ENCODE measurements at regions not wholly inside any gene's neighbourhood (a gene's known extent, or its start where the extent isn't known, plus 50 kb on each side); places are given as distances from the start of the nearest gene placed in this dataset.

DNA sequence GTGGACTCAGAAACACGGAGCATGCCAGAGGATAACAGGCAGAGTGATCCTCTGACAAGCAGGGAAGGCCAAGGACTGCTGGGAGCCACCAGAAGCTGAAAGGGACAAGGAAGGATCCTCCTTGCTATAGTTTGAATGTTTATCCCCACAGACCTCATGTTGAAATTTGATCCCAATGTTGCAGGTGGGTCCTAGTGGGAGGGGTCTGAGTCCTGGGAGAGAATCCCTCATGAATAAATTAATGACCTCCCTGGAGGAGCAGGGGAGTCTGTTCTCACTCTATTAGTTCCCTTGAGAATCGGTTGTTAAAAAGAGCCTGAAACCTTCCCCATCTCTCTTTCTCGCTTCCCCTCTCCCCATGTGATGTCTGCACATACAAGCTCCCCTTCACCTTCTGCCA lies 124.4 kb downstream of the FBXO15 start:
- no peak for DNase-seq

DNA sequence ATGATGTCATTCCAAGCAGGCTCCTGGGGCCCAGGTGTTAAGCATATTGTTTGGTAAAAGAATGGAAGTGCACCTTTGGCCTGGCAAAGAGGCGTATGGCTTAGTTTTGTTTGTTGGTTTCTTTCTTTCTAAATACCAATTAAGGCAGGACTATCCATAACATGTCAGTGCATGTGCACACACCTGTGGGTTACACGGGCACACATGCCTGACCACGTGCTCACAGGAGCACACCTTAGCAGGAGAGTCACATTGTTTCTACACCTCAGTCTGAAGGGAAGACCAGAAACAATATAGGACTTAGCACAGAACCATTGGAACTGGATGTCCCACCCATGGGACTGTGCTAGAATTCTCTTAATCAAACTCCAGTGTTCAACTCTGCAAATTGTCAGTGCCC lies 127.8 kb downstream of the FBXO15 start:
- no peak for DNase-seq

DNA sequence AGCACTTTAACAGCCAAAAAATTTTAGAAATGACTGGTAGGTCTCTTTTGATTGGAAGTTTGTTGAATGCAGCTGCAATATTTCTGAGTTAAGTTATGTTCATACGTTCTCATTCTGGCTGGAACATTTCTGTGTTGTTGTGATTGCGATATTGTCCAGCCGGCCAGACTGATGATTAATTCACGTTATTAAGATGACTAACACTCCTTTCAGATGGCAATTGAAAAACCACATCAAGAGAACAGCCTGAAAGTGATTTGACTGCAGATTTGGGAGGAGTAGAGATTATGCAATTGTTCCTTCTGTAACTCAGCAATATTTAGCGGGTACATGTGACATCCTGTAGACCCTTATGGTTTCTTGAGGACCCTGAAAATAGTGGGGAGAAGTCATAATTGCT lies 133.7 kb downstream of the FBXO15 start:
- DNase-seq = peak; percentile 0

- no peak for DNase-seq
Observed at GRCh38 chr18:74012954-74013630, 134.5 kb downstream of the FBXO15 start.

DNA sequence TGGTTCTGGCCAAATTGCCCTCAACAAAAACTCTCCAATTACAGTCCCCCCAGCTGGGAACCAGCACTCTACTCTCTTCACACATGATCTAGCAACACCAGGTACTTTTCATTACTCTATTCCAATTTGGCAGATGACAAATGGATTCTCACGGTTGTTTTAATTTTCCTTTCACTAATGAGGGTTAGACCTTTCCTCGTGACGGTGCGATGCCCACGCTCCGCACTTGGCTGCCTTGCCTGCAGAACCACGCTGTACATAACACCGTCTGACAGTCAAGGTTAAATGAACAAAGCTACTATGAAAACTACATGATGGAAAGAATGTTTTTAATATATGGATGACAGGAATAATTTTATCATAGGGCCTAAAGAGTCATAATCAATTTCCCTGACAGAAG lies 141.5 kb downstream of the FBXO15 start:
- no peak for DNase-seq

DNA sequence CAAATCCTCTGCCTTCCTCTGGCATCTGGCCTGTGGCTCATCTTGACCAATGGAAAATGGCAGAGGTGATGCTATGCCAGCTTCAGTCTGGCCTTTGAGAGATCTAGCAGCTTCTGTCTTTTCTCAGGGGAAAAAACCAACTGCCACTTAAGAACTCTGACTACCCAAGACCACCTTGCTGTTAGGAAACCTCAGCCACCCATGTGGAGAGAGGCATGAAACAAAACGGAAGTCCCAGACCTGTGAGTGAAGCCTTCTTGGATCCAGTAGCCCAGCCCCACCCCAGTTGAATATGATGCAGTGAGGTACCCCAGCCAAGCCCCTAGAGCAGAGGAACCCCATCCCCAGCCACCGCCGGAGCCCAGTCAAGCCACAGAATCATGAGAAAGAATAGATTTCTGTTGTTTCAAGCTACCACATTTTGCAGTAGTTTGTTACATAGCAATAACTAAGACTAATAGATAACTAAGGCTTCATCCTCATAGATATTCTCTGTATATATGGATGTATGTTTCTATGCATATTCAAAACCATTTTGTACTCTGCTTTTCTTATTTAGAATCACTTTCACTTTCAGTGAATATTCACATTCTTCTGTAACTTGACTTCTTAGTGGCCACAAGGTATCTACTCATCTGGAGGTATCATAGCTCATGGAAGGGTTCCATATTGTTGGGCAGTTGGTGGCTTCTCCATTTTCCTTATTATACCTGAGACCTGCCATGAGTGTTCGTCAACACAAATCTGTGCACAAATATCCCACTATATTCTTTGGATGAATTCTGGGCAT lies 142.1 kb downstream of the FBXO15 start:
- DNase-seq = no peak

GRCh38 chr18:73992242-73993022 lies 155.2 kb downstream of the FBXO15 start:
- DNase-seq = no peak

DNA sequence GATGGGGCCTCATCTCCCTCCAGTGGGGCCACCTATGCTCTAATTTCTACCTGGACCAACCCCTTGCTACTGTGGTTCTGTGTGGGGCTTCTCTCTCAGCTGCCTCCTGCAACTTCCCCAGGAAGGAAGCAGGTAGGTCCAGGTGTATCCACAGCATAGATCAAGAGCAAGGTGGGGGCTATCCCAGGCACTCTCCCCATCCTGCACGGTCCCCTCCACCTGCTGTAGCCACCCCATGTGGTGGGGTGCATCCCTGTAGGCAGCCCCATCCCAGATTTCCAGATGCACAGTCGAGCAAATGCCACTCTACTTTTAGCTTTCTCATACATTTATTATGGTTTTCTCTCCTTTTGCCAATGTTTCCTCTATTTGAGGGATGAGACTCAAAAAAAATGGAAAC lies 156.1 kb downstream of the FBXO15 start:
- DNase-seq = no peak

GRCh38 chr18:73990258-73990657 lies 157.4 kb downstream of the FBXO15 start:
- no peak for DNase-seq

DNA sequence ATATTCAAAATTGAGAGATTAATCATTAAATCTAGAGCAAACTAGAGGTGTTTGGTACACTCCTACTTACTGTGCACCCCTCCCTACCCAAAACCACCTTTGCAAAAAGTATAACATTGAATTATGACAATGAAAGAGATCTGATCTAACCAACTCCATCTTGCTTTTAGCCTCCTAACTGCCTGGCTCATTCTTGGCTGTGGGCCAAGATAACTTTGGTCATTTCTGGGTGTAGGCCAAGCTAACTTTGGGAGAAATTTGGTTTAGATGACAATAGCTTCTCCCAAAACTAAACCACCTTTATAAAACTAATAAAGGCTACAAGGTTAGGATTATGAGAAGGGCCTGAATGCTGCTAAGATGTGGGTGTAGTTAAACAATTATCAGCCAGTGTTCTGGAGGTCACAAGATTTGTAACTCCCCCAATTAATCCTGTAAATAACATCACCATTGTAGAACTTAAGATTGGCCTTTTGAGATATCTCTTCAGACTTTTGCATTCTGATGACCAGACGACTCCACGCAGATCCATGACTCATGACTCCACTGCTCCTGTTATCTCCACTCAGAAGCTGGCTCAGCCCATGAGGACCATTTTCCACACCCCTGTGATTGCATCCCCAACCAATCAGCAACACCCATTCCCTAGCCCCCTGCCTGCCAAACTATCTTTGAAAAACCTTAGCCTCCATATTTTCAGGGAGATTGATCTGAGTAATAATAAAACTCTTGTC lies 160.2 kb downstream of the FBXO15 start:
- DNase-seq = no peak

DNA sequence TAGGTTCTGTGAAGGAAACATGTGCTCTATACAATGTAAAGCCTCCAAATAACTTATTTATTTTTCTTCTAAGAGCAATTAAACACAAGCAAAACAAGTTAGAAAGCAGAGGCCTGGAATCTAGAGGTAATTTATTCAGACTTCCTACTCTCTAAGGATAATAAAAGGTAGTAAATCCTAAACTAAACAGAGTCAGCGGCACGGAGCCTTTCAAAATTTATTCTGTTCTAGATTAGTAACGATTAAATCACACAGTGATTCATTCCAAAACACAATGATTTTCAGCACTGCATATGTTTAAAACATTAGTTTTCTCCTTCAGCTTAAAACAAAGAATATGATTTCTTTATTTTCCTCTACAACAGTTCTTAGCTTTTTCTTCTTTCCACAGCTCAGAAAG lies 160.9 kb downstream of the FBXO15 start:
- DNase-seq = no peak

GRCh38 chr18:73985855-73986625 lies 161.6 kb downstream of the FBXO15 start:
- no peak for DNase-seq

GRCh38 chr18:73983970-73984369 lies 163.7 kb downstream of the FBXO15 start:
- no peak for DNase-seq

GRCh38 chr18:73983496-73983895 lies 164.1 kb downstream of the FBXO15 start:
- DNase-seq = no peak

DNA sequence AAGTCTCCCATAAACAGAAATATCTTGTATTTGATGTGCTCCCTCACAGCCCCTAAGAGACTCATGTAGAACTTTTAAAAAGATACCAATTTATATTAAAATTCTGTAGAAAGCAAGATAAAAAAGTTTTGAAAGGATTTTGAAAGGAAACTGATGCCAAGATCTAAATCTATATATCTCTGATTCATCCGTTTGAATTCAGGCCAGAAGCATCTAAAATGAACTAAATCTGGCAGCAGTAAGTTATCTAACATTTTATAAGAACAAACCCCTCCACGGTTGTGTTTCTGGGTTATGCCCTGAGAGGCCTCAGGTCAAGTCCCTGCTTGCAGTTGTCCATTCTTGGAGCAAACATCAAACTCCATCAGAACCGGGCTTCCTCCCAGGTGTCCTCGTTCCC lies 165.8 kb downstream of the FBXO15 start:
- DNase-seq = no peak

- DNase-seq = no peak
Observed at GRCh38 chr18:73980289-73980979, 167.2 kb downstream of the FBXO15 start.

GRCh38 chr18:73979742-73980141 lies 167.9 kb downstream of the FBXO15 start:
- no peak for DNase-seq

DNA sequence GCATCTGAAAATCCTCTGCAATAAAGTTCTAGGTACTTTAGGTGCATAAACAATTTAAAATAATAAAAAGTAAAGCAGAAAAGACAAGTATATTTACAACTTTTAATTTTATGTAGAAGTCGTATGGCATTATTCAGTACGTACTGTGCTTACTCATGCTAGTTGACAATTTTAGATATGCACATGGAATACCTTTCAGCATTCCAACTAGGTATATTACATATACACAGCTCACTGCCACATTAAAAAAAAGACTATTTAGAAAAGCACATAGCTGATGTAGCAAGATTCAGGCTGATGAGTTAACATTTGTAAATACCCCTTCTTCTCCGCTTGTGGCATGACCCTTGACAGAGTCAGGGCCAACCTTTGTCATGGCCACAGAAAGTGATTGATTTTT lies 171.2 kb downstream of the FBXO15 start:
- no peak for DNase-seq

DNA sequence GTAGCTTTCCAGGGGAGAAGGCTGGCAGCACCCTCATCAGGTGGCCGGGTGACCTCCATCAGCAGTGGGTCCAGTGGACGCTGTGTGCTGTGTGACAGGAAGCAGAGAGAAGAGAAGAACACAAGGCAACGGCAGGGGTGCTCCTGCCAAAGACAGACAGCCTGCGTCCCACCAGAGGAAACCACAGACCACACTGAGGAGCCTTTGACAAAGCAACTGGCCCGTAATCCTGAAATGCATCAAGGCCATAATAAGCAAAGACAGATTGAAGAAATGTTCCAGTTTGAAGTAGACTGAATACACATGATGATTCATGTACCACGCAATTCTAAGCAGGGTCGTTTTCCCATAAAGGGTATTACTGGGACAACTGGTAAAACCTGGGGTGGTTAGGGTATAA lies 172.4 kb downstream of the FBXO15 start:
- DNase-seq = no peak

DNA sequence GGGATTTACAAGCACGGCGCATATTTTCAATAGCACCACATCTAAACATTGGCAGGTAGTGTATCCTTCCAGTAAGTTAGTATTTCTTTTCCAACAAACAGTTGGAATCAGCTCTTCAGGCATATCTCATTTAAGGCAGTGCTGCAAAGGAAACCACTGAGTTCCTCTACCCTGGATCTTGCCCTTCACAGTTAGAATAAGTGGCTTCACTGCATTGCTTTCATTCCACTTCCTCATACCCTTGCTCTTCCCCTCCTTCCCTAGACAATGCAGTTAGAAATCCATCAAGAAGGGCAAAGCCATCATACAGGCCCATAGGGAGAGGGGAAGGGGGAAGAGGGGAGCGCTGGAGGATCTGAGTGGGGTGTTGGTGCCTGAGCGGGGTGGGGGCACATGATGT lies 173.7 kb downstream of the FBXO15 start:
- DNase-seq = no peak

GRCh38 chr18:73966954-73967353 lies 180.7 kb downstream of the FBXO15 start:
- no peak for DNase-seq
